Activated CD8-positive, alpha-beta memory T cell treated with anti-CD3 and anti-CD28 coated beads for 1 hour (primary cell): ENCODE measurements at regions not wholly inside any gene's neighbourhood (a gene's known extent, or its start where the extent isn't known, plus 50 kb on each side); places are given as distances from the start of the nearest gene placed in this dataset.
"Not testable (repeated sequence)": the region's sequence is repeated elsewhere in the genome, so short reads cannot be mapped to it uniquely, and the experiment has no call there.

Source experiments
- DNase-seq, 2 donors: peaks; one replicate each; pipeline ENCODE4 v3.0.0-alpha.2; 2020; ENCODE audit warnings: low read depth in 1 of 2; ENCODE audit errors: extremely low read depth in 1 of 2

- no peak for DNase-seq
These were observed 55.0 kb upstream of the CXXC4 start for GRCh38 chr4:104549736-104550135.

GRCh38 chr4:104559502-104559901 lies 64.8 kb upstream of the CXXC4 start:
- no peak for DNase-seq

GRCh38 chr4:104571341-104571740 lies 76.6 kb upstream of the CXXC4 start:
- DNase-seq: no peak

GRCh38 chr4:104574371-104574770 lies 79.7 kb upstream of the CXXC4 start:
- no peak for DNase-seq

- DNase-seq: no peak
These were observed 80.6 kb upstream of the CXXC4 start for GRCh38 chr4:104575278-104575677.

- no peak for DNase-seq
These were observed 82.7 kb upstream of the CXXC4 start for GRCh38 chr4:104577405-104577804.

GRCh38 chr4:104581476-104581875 lies 86.8 kb upstream of the CXXC4 start:
- DNase-seq: not testable (repeated sequence)

GRCh38 chr4:104582056-104582455 lies 87.4 kb upstream of the CXXC4 start:
- DNase-seq: not testable (repeated sequence)

GRCh38 chr4:104589264-104589868 lies 94.7 kb upstream of the CXXC4 start:
- DNase-seq: no peak

- DNase-seq: no peak
These were observed 96.8 kb upstream of the CXXC4 start for GRCh38 chr4:104591510-104591911.

- DNase-seq: no peak
These were observed 97.5 kb upstream of the CXXC4 start for GRCh38 chr4:104592183-104592582.

GRCh38 chr4:104593019-104593418 lies 98.3 kb upstream of the CXXC4 start:
- DNase-seq: no peak

- no peak for DNase-seq
These were observed 101.5 kb upstream of the CXXC4 start for GRCh38 chr4:104596189-104596588.

GRCh38 chr4:104615496-104615895 lies 120.8 kb upstream of the CXXC4 start:
- no peak for DNase-seq

GRCh38 chr4:104615926-104616325 lies 121.2 kb upstream of the CXXC4 start:
- DNase-seq: no peak

GRCh38 chr4:104616401-104616820 lies 121.7 kb upstream of the CXXC4 start:
- no peak for DNase-seq

- no peak for DNase-seq
These were observed 131.0 kb upstream of the CXXC4 start for GRCh38 chr4:104625706-104626105.

- DNase-seq: no peak
These were observed 134.9 kb upstream of the CXXC4 start for GRCh38 chr4:104629601-104630000.

GRCh38 chr4:104630272-104630671 lies 135.6 kb upstream of the CXXC4 start:
- no peak for DNase-seq

GRCh38 chr4:104631000-104631399 lies 136.3 kb upstream of the CXXC4 start:
- DNase-seq: no peak

GRCh38 chr4:104641418-104641817 lies 146.7 kb upstream of the CXXC4 start:
- DNase-seq: no peak

- no peak for DNase-seq
These were observed 147.8 kb upstream of the CXXC4 start for GRCh38 chr4:104642521-104642920.

GRCh38 chr4:104643805-104644204 lies 149.1 kb upstream of the CXXC4 start:
- DNase-seq: no peak
